ENCODE measurements at regions not wholly inside any gene's neighbourhood (a gene's known extent, or its start where the extent isn't known, plus 50 kb on each side); places are given as distances from the start of the nearest gene placed in this dataset.

GRCh38 chr19:30217461-30217860 lies 154.7 kb upstream of the ZNF536 start:
- TF ChIP-seq CTCF (IDR thresholded peaks at IDR 0.05) (no peak), NR3C1 (IDR thresholded peaks at IDR 0.05) (no peak), CEBPB (IDR thresholded peaks at IDR 0.05) (no peak), SREBF2 (IDR thresholded peaks at IDR 0.05) (no peak), POLR2A (IDR thresholded peaks at IDR 0.05; ENCODE audit: low read length) (no peak), JUN (IDR thresholded peaks at IDR 0.05) (no peak), ELK1 (IDR thresholded peaks at IDR 0.05; ENCODE audit: low read depth, low read length) (no peak), KDM1A (IDR thresholded peaks at IDR 0.05; ENCODE audit: low read depth) (no peak)

Measured in A549 (cell line).